ENCODE measurements at regions not wholly inside any gene's neighbourhood (a gene's known extent, or its start where the extent isn't known, plus 50 kb on each side); places are given as distances from the start of the nearest gene placed in this dataset.
"Not testable (repeated sequence)": the region's sequence is repeated elsewhere in the genome, so short reads cannot be mapped to it uniquely, and the experiment has no call there.

- Histone ChIP-seq H3K36me3 (no peaks in the 10 kb centered on the region), H3K4me3 (no peak overlapping the region), H3K27ac (no peak overlapping the region), H3K4me1 (no peaks in the 10 kb centered on the region), H3K9me3 (no peaks in the 10 kb centered on the region), H3K27me3 (no peaks in the 10 kb centered on the region)
- ATAC-seq = no peak
- no peak for DNase-seq
- intact Hi-C loops (cut with DNase I) = no loop called here
- TF ChIP-seq, protein P1, sequence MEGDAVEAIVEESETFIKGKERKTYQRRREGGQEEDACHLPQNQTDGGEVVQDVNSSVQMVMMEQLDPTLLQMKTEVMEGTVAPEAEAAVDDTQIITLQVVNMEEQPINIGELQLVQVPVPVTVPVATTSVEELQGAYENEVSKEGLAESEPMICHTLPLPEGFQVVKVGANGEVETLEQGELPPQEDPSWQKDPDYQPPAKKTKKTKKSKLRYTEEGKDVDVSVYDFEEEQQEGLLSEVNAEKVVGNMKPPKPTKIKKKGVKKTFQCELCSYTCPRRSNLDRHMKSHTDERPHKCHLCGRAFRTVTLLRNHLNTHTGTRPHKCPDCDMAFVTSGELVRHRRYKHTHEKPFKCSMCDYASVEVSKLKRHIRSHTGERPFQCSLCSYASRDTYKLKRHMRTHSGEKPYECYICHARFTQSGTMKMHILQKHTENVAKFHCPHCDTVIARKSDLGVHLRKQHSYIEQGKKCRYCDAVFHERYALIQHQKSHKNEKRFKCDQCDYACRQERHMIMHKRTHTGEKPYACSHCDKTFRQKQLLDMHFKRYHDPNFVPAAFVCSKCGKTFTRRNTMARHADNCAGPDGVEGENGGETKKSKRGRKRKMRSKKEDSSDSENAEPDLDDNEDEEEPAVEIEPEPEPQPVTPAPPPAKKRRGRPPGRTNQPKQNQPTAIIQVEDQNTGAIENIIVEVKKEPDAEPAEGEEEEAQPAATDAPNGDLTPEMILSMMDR (IDR thresholded peaks at IDR 0.05) = no peak
These were observed 79.3 kb upstream of the GMNC start for GRCh38 chr3:190941694-190942260.

- intact Hi-C loops (cut with DNase I); DNase-seq: not testable (repeated sequence)
- ATAC-seq = peak; percentile 41
These were observed 72.1 kb upstream of the GMNC start for GRCh38 chr3:190934616-190935015.

DNA sequence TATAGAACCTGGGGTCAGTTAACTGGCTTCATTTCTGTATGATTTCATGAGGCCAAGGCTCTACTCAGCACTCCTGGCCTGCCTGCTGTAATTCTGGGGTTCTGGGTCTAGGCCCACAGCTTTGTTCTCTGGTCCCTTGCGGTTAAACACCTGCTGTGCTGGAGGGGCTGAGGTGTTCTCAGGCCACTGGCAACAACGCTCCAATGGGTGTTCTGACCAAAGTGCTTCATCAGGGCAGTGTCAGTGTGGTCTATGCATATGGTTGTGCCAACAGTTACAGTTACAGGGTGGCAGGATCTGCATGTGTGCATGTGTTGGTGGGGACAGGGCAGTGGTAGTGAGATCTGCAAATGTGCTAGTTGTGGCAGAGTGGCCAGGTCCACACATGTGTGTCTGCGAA, 64.1 kb upstream of the GMNC start:
- ATAC-seq (no peak), DNase-seq (no peak)
- intact Hi-C loops (cut with DNase I) = no loop called here
- Histone ChIP-seq H3K36me3 (no peaks in the 10 kb centered on the region), H3K27me3 (no peaks in the 10 kb centered on the region), H3K27ac (no peak overlapping the region), H3K9me3 (no peaks in the 10 kb centered on the region), H3K4me3 (no peak overlapping the region), H3K4me1 (no peaks in the 10 kb centered on the region)
- TF ChIP-seq, protein P1 (IDR thresholded peaks at IDR 0.05) = no peak

More at GRCh38 chr3:190934616-190935015, 72.1 kb upstream of the GMNC start:
- H3K4me3 ChIP-seq, H3K9me3 ChIP-seq, H3K4me1 ChIP-seq, H3K27me3 ChIP-seq, H3K27ac ChIP-seq, H3K36me3 ChIP-seq: not testable (repeated sequence)

DNA sequence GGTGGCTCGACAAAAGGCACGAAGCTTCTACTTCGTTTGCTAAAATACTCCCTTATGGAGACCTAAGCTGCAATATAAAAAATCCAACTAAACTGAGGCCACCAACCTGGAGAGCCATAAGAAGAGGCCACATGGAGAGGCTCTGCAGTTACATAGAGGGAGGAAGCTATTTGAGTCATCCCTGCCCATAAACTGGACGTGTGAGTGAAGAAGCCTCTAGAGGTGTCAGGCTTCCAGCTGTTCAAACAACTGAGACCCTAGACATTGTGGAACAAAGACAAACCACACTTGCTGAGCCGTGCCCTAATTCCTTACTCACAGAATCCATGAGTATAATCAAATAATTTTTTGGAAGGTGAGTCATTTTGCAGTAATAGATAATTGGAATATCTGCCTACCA, 50.2 kb upstream of the GMNC start:
- H3K4me3 ChIP-seq = no peak overlapping the region
- ATAC-seq (no peak), DNase-seq (no peak)
- H3K27me3 ChIP-seq = no peaks in the 10 kb centered on the region
- H3K4me1 ChIP-seq = no peaks in the 10 kb centered on the region
- no peak overlapping the region for H3K27ac ChIP-seq
- H3K36me3 ChIP-seq = no peaks in the 10 kb centered on the region
- TF ChIP-seq, protein P1 (IDR thresholded peaks at IDR 0.05) = no peak
- intact Hi-C loops (cut with DNase I) = no loop called here
- H3K9me3 ChIP-seq = no peaks in the 10 kb centered on the region
